ENCODE measurements at regions not wholly inside any gene's neighbourhood (a gene's known extent, or its start where the extent isn't known, plus 50 kb on each side); places are given as distances from the start of the nearest gene placed in this dataset.
"Not testable (repeated sequence)": the region's sequence is repeated elsewhere in the genome, so short reads cannot be mapped to it uniquely, and the experiment has no call there.

GRCh38 chr1:143838598-143838929 is 133.2 kb downstream of the FAM72C start:
- FAIRE-seq = not testable (repeated sequence)

GRCh38 chr1:143837924-143838597 is 133.7 kb downstream of the FAM72C start:
- H4K8ac ChIP-seq (ENCODE audit: extremely low read depth, insufficient read depth, low read length); H2AK5ac ChIP-seq (ENCODE audit: low read depth, low read length); H3K36me3 ChIP-seq (ENCODE audit: control insufficient read depth in 2 of 4, insufficient read depth in 4 of 4, low read length in 3 of 4); H3K4me1 ChIP-seq (replicated peaks in 1 of 4; ENCODE audit: control insufficient read depth in 3 of 4, insufficient read depth in 4 of 4, low read length in 3 of 4); H2AFZ ChIP-seq (ENCODE audit: low read length); H3K27ac ChIP-seq (ENCODE audit: low read depth, low read length); H3K4me2 ChIP-seq (ENCODE audit: insufficient read depth in 1 of 2, low read depth in 2 of 2, low read length in 2 of 2); H2BK15ac ChIP-seq (ENCODE audit: low read length); H3K56ac ChIP-seq (replicated peaks; ENCODE audit: insufficient read length, low read depth, low read length); H3K27me3 ChIP-seq (replicated peaks in 1 of 4; ENCODE audit: control insufficient read depth in 3 of 4, extremely low read depth in 1 of 4, insufficient read depth in 3 of 4, low read length in 3 of 4); H3K79me2 ChIP-seq (ENCODE audit: control insufficient read depth in 1 of 2, insufficient read depth in 2 of 2, low read length in 2 of 2); H4K20me1 ChIP-seq (replicated peaks in 1 of 2; ENCODE audit: control insufficient read depth in 1 of 2, insufficient read depth in 2 of 2, low read length in 2 of 2); H3K23me2 ChIP-seq (ENCODE audit: low read depth, low read length); H3K9me3 ChIP-seq (ENCODE audit: insufficient read depth in 2 of 2, low read depth in 1 of 2, low read length in 1 of 2); H3K4me3 ChIP-seq (ENCODE audit: extremely low read depth in 1 of 4, insufficient read depth in 2 of 4, low read depth in 3 of 4, low read length in 4 of 4); H3K18ac ChIP-seq (ENCODE audit: extremely low read depth, low read length); H3K4ac ChIP-seq (replicated peaks; ENCODE audit: insufficient read length, low read depth, low read length); H2BK20ac ChIP-seq (ENCODE audit: low read length); H2BK120ac ChIP-seq (replicated peaks; ENCODE audit: low read depth, low read length); POLR2A ChIA-PET (ENCODE audit: partially characterized antibody); H4K91ac ChIP-seq (replicated peaks; ENCODE audit: insufficient read length, low read length); H3K23ac ChIP-seq (ENCODE audit: insufficient read length); H4K5ac ChIP-seq (ENCODE audit: insufficient read length, low read depth, low read length); H3K9ac ChIP-seq (replicated peaks in 1 of 4; ENCODE audit: extremely low read depth in 1 of 4, low read depth in 3 of 4, low read length in 3 of 4); H3K79me1 ChIP-seq (ENCODE audit: low read depth, low read length); H2BK12ac ChIP-seq (ENCODE audit: low read depth, low read length); H2BK5ac ChIP-seq (ENCODE audit: low read depth, low read length); CTCF ChIA-PET (ENCODE audit: partially characterized antibody); H3K14ac ChIP-seq (ENCODE audit: insufficient read length): not testable (repeated sequence)
- FAIRE-seq (peak; percentile 68), DNase-seq (ENCODE audit: low read depth in 1 of 2, low spot score in 2 of 2) (peak in 1 of 2 experiments; percentile 45)
- 85% methylated on average over 7 of the region's 25 CpGs; no CpG with 5 or more reads in 1 of the 2 experiments for WGBS, 2 experiments (ENCODE audit: extremely low coverage in 1 of 2, insufficient coverage in 1 of 2, insufficient read length in 1 of 2, insufficient replicate concordance in 2 of 2, low coverage in 1 of 2, low lambda C conversion rate in 2 of 2, missing lambda C conversion rate in 1 of 2)

More at GRCh38 chr1:143838598-143838929, 133.2 kb downstream of the FAM72C start:
- H3K36me3 ChIP-seq (ENCODE audit: control insufficient read depth in 2 of 4, insufficient read depth in 4 of 4, low read length in 3 of 4); H3K79me1 ChIP-seq (ENCODE audit: low read depth, low read length); H2BK120ac ChIP-seq (replicated peaks; ENCODE audit: low read depth, low read length); H3K9ac ChIP-seq (replicated peaks in 1 of 4; ENCODE audit: extremely low read depth in 1 of 4, low read depth in 3 of 4, low read length in 3 of 4); H4K91ac ChIP-seq (replicated peaks; ENCODE audit: insufficient read length, low read length); H2BK12ac ChIP-seq (ENCODE audit: low read depth, low read length); H3K18ac ChIP-seq (ENCODE audit: extremely low read depth, low read length); H3K4me3 ChIP-seq (ENCODE audit: extremely low read depth in 1 of 4, insufficient read depth in 2 of 4, low read depth in 3 of 4, low read length in 4 of 4); H3K14ac ChIP-seq (ENCODE audit: insufficient read length); H3K9me3 ChIP-seq (ENCODE audit: insufficient read depth in 2 of 2, low read depth in 1 of 2, low read length in 1 of 2); DNase-seq (ENCODE audit: low read depth in 1 of 2, low spot score in 2 of 2); H3K27ac ChIP-seq (ENCODE audit: low read depth, low read length); H3K27me3 ChIP-seq (replicated peaks in 1 of 4; ENCODE audit: control insufficient read depth in 3 of 4, extremely low read depth in 1 of 4, insufficient read depth in 3 of 4, low read length in 3 of 4); H3K79me2 ChIP-seq (ENCODE audit: control insufficient read depth in 1 of 2, insufficient read depth in 2 of 2, low read length in 2 of 2); CTCF ChIA-PET (ENCODE audit: partially characterized antibody); H4K20me1 ChIP-seq (replicated peaks in 1 of 2; ENCODE audit: control insufficient read depth in 1 of 2, insufficient read depth in 2 of 2, low read length in 2 of 2); H2AK5ac ChIP-seq (ENCODE audit: low read depth, low read length); POLR2A ChIA-PET (ENCODE audit: partially characterized antibody); H3K56ac ChIP-seq (replicated peaks; ENCODE audit: insufficient read length, low read depth, low read length); H2BK20ac ChIP-seq (ENCODE audit: low read length); H4K5ac ChIP-seq (ENCODE audit: insufficient read length, low read depth, low read length); H3K4me2 ChIP-seq (ENCODE audit: insufficient read depth in 1 of 2, low read depth in 2 of 2, low read length in 2 of 2); H3K4me1 ChIP-seq (replicated peaks in 1 of 4; ENCODE audit: control insufficient read depth in 3 of 4, insufficient read depth in 4 of 4, low read length in 3 of 4); H3K23ac ChIP-seq (ENCODE audit: insufficient read length); H2BK15ac ChIP-seq (ENCODE audit: low read length); H3K4ac ChIP-seq (replicated peaks; ENCODE audit: insufficient read length, low read depth, low read length); H2AFZ ChIP-seq (ENCODE audit: low read length); H2BK5ac ChIP-seq (ENCODE audit: low read depth, low read length); H4K8ac ChIP-seq (ENCODE audit: extremely low read depth, insufficient read depth, low read length); H3K23me2 ChIP-seq (ENCODE audit: low read depth, low read length): not testable (repeated sequence)
- no CpG with 5 or more reads among the region's 21 CpGs for WGBS, 2 experiments (ENCODE audit: extremely low coverage in 1 of 2, insufficient coverage in 1 of 2, insufficient read length in 1 of 2, insufficient replicate concordance in 2 of 2, low coverage in 1 of 2, low lambda C conversion rate in 2 of 2, missing lambda C conversion rate in 1 of 2)
